HepG2 (cell line): ENCODE measurements at regions not wholly inside any gene's neighbourhood (a gene's known extent, or its start where the extent isn't known, plus 50 kb on each side); places are given as distances from the start of the nearest gene placed in this dataset.

Experiments
- ATAC-seq: fragments of 200-7000 bp; cut with Tn5 transposase; 3 replicates; pipeline ENCODE4 v1.9.1; 2020; ENCODE audit warnings: mild to moderate bottlenecking, moderate library complexity
- BruUV-seq: library from RNA; stranded (reverse); fragments of 400-500 nt; replicated peaks from 2 replicates; lab custom pipeline; 2021; lab: Mats Ljungman, UMichigan
- CTCF ChIA-PET: fragments of 300-600 bp; formaldehyde crosslinking; extraction: SDS; loops from one replicate; lab custom pipeline; 2021; ENCODE audit warnings: low total read pairs, inconsistent platforms, low intra/inter-chr PET ratio; lab: Yijun Ruan, JAX
- POLR2A ChIA-PET: fragments of 350-600 bp; sonication (Branson Sonifier 250); formaldehyde crosslinking; loops from one replicate; lab custom pipeline; 2020; ENCODE audit warnings: antibody characterized with exemption, inconsistent platforms; lab: Yijun Ruan, JAX
- DNase-seq: peaks from one replicate; pipeline ENCODE4 v3.0.0-alpha.2; 2015; ENCODE audit warnings: low spot score
- FAIRE-seq: peaks from 3 replicates; lab custom pipeline; 2011; peaks lifted over from hg19 to GRCh38; lab: Jason Lieb, UNC
- H2AFZ ChIP-seq: one replicate; pipeline ENCODE4 v1.6.1; 2011; ENCODE audit warnings: low read length, inconsistent platforms
- H3K27ac ChIP-seq: fragments of 300-600 bp; 3 replicates; pipeline ENCODE4 v1.8.0; 2011; ENCODE audit warnings: mixed run types, mild to moderate bottlenecking, mixed read lengths, low read length, inconsistent platforms; ENCODE audit not compliant: insufficient read depth; ENCODE audit errors: extremely low read length
- H3K27me3 ChIP-seq, 2 experiments: fragments of 200-600 bp in 1 of 2; 2 replicates in 1 of 2; 3 replicates in 1 of 2; pipeline versions ENCODE4 v1.6.0 to v1.8.0; 2011; ENCODE audit warnings: low read length in 2 of 2, mild to moderate bottlenecking in 2 of 2, moderate library complexity in 2 of 2, inconsistent platforms in 1 of 2; ENCODE audit not compliant: insufficient read depth in 2 of 2, control insufficient read depth in 1 of 2
- H3K36me3 ChIP-seq, 2 experiments: fragments of 200-600 bp in 1 of 2; replicated peaks in 1 of 2; 2 replicates in 1 of 2; 3 replicates in 1 of 2; pipeline versions ENCODE4 v1.5.1 to v1.8.0; 2011; ENCODE audit warnings: low read length in 2 of 2, inconsistent platforms in 1 of 2; ENCODE audit not compliant: insufficient read depth in 2 of 2, control insufficient read depth in 1 of 2
- H3K4me1 ChIP-seq: 2 replicates; pipeline ENCODE4 v1.5.1; 2012; ENCODE audit warnings: low read length, inconsistent platforms; ENCODE audit not compliant: insufficient read depth
- H3K4me2 ChIP-seq: 2 replicates; pipeline ENCODE4 v1.6.0; 2011; ENCODE audit warnings: low read depth, low read length, inconsistent platforms
- H3K4me3 ChIP-seq, 3 experiments: fragments of 200-600 bp in 1 of 3; sonication (generic), shearing (Covaris generic) in 1 of 3; replicated peaks in 1 of 3; 2 replicates each; pipeline ENCODE4 v1.5.1; 2011 to 2016; ENCODE audit warnings: low read length in 3 of 3, inconsistent platforms in 2 of 3, low read depth in 2 of 3, mild to moderate bottlenecking in 2 of 3, control low read depth in 1 of 3, mixed read lengths in 1 of 3; ENCODE audit not compliant: insufficient read depth in 1 of 3
- H3K79me2 ChIP-seq: one replicate; pipeline ENCODE4 v1.6.1; 2011; ENCODE audit warnings: low read length, inconsistent platforms; ENCODE audit not compliant: insufficient read depth
- H3K9ac ChIP-seq: 2 replicates; pipeline ENCODE4 v1.6.0; 2011; ENCODE audit warnings: mild to moderate bottlenecking, low read depth, low read length, inconsistent platforms; ENCODE audit not compliant: insufficient read depth
- H3K9me3 ChIP-seq: 2 replicates; pipeline ENCODE4 v1.5.1; 2012; ENCODE audit warnings: mild to moderate bottlenecking, low read length
- H4K20me1 ChIP-seq: 2 replicates; pipeline ENCODE4 v1.6.0; 2011; ENCODE audit warnings: inconsistent platforms, mild to moderate bottlenecking, low read length, moderate library complexity; ENCODE audit not compliant: insufficient read depth
- BCL6 ChIP-seq: IDR thresholded peaks from 2 replicates; pipeline ENCODE4 v1.6.1; 2016; ENCODE audit warnings: missing genetic modification reagents, missing compliant biosample characterization
- DNMT1 ChIP-seq: sonication (generic); formaldehyde crosslinking; IDR thresholded peaks from 2 replicates; pipeline ENCODE4 v1.5.1; 2020; ENCODE audit warnings: mild to moderate bottlenecking, missing genetic modification reagents
- FLYWCH1 ChIP-seq: sonication (generic); formaldehyde crosslinking; IDR thresholded peaks from 2 replicates; pipeline ENCODE4 v1.8.1; 2023; ENCODE audit warnings: mild to moderate bottlenecking, missing genetic modification reagents
- HES4 ChIP-seq: sonication (generic); formaldehyde crosslinking; IDR thresholded peaks from 2 replicates; pipeline ENCODE4 v1.9.0; 2021; ENCODE audit warnings: mild to moderate bottlenecking, missing genetic modification reagents, borderline replicate concordance
- NFE2 ChIP-seq: sonication (generic); formaldehyde crosslinking; IDR thresholded peaks from 2 replicates; pipeline ENCODE4 v1.4.0; 2020; ENCODE audit warnings: missing genetic modification reagents
- NFKB2 ChIP-seq: sonication (generic); formaldehyde crosslinking; IDR thresholded peaks from 2 replicates; pipeline ENCODE4 v1.4.0; 2020; ENCODE audit warnings: missing genetic modification reagents, borderline replicate concordance
- ZNF17 ChIP-seq: sonication (generic); formaldehyde crosslinking; IDR thresholded peaks from 2 replicates; pipeline ENCODE4 v1.5.0; 2020; ENCODE audit warnings: mild to moderate bottlenecking, missing genetic modification reagents
- ZNF446 ChIP-seq: sonication (generic); formaldehyde crosslinking; IDR thresholded peaks from 2 replicates; pipeline ENCODE4 v1.5.0; 2020; ENCODE audit warnings: mild to moderate bottlenecking, missing genetic modification reagents
- ZNF644 ChIP-seq: IDR thresholded peaks from 2 replicates; pipeline ENCODE4 v1.6.1; 2016; ENCODE audit warnings: low read depth
- ZNF660 ChIP-seq: sonication (generic); formaldehyde crosslinking; IDR thresholded peaks from 2 replicates; pipeline ENCODE4 v1.5.1; 2020; ENCODE audit warnings: mild to moderate bottlenecking, low read depth, missing genetic modification reagents, borderline replicate concordance
- ZSCAN9 ChIP-seq: IDR thresholded peaks from 2 replicates; pipeline ENCODE4 v1.6.1; 2016; ENCODE audit warnings: borderline replicate concordance
- WGBS: methylation state at CpG from one replicate; pipeline ENCODE4 v1.1.6; 2017; ENCODE audit warnings: low lambda C conversion rate; 5-methylcytosine and 5-hydroxymethylcytosine counted together
- in situ Hi-C: cut with HindIII; loops from 2 replicates; pipeline ENCODE4 v1.10.0; 2017; ENCODE audit warnings: low pct_unique_long_range_greater_than_20kb; ENCODE audit not compliant: extremely low pct_ligation_motif_present
- intact Hi-C: fragments of 100-400 bp; cut with micrococcal nuclease; formaldehyde crosslinking; loops from one replicate; pipeline ENCODE4 v1.10.0; 2022; ENCODE audit not compliant: unreplicated experiment
- TF ChIP-seq, protein P1 (sequence below): IDR thresholded peaks from 2 replicates; pipeline ENCODE4 v1.6.1; 2016; ENCODE audit warnings: low read depth, control low read depth
- TF ChIP-seq, protein P2 (sequence below): IDR thresholded peaks from 2 replicates; pipeline ENCODE4 v1.6.1; 2012; ENCODE audit warnings: low read depth, low read length, improper control_type of control experiment
- TF ChIP-seq, protein P3 (sequence below): sonication (generic); formaldehyde crosslinking; IDR thresholded peaks from 2 replicates; pipeline ENCODE4 v1.5.0; 2020; ENCODE audit warnings: missing genetic modification reagents

DNA sequence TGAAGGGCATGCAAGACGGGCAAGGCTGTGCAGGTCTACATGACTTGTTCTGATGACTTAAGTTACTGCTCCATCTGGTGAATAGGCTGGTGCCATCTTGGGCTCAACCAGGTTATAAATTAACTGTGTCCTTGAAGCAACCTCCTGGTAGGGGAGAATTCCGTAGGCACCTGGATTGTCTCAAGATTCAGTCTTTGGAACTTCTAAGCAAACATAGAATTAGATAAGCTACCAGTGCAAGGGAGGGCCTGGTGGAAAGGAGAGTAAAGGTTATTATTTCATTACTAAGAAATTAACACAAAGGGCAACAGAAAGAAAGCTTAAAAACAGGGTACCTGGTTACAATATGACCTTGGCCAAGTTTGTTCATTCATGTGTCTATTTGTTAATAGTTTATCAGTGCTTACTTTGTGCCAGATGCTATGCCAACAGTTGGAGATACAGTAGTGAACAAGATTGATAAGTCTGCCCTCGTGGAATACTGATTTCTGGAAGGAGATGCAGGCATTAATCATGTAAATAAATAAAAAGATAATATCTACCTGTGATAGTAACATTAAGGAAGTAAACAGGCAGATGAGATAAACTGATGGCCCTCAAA lies 107.0 kb upstream of the PALS2 start:
- Histone ChIP-seq H3K4me3 (no peak overlapping the region), H3K9ac (no peak overlapping the region), H3K4me1 (peaks cover 13% of the 10 kb centered on the region), H3K79me2 (no peaks in the 10 kb centered on the region)
- intact Hi-C loops: loop anchor here (10.0 kb wide), 1 partner anchor 199 kb away; no protein-coding TSS in a partner anchor
- no TSS peak for BruUV-seq
- WGBS: 12% methylated on average over 3 of the region's 3 CpGs
- in situ Hi-C loops: no loop called here
- TF ChIP-seq FLYWCH1 (CRISPR knock-in tag) (no peak), ZNF660 (CRISPR knock-in tag) (no peak), ZSCAN9 (CRISPR knock-in tag) (no peak), ZNF17 (CRISPR knock-in tag) (no peak), ZNF644 (peak; percentile 13; the same call in 1 of the 2 replicates), BCL6 (CRISPR knock-in tag) (peak; percentile 51), DNMT1 (CRISPR knock-in tag) (no peak), NFE2 (CRISPR knock-in tag) (no peak), NFKB2 (CRISPR knock-in tag) (no peak), ZNF446 (no peak), HES4 (CRISPR knock-in tag) (no peak)
- TF ChIP-seq, protein P1, sequence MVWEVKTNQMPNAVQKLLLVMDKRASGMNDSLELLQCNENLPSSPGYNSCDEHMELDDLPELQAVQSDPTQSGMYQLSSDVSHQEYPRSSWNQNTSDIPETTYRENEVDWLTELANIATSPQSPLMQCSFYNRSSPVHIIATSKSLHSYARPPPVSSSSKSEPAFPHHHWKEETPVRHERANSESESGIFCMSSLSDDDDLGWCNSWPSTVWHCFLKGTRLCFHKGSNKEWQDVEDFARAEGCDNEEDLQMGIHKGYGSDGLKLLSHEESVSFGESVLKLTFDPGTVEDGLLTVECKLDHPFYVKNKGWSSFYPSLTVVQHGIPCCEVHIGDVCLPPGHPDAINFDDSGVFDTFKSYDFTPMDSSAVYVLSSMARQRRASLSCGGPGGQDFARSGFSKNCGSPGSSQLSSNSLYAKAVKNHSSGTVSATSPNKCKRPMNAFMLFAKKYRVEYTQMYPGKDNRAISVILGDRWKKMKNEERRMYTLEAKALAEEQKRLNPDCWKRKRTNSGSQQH: no peak
- TF ChIP-seq, protein P2, sequence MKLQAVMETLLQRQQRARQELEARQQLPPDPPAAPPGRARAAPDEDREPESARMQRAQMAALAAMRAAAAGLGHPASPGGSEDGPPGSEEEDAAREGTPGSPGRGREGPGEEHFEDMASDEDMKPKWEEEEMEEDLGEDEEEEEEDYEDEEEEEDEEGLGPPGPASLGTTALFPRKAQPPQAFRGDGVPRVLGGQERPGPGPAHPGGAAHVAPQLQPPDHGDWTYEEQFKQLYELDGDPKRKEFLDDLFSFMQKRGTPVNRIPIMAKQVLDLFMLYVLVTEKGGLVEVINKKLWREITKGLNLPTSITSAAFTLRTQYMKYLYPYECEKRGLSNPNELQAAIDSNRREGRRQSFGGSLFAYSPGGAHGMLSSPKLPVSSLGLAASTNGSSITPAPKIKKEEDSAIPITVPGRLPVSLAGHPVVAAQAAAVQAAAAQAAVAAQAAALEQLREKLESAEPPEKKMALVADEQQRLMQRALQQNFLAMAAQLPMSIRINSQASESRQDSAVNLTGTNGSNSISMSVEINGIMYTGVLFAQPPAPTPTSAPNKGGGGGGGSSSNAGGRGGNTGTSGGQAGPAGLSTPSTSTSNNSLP: no peak
- TF ChIP-seq, protein P3, sequence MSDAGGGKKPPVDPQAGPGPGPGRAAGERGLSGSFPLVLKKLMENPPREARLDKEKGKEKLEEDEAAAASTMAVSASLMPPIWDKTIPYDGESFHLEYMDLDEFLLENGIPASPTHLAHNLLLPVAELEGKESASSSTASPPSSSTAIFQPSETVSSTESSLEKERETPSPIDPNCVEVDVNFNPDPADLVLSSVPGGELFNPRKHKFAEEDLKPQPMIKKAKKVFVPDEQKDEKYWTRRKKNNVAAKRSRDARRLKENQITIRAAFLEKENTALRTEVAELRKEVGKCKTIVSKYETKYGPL: no peak
- TF ChIP-seq, all 625 proteins: peak for 2
- peak; percentile 9 for DNase-seq
- Histone ChIP-seq H4K20me1 (no peaks in the 10 kb centered on the region), H3K36me3 (no peaks in the 10 kb centered on the region), H2AFZ (no peak overlapping the region), H3K9me3 (no peaks in the 10 kb centered on the region), H3K27me3 (no peaks in the 10 kb centered on the region), H3K4me2 (no peak overlapping the region), H3K27ac (no peak overlapping the region)
- ChIA-PET CTCF (no interaction called here), POLR2A (no interaction called here)
- no peak for ATAC-seq
- FAIRE-seq: no peak
